Body of pancreas (tissue), 4 donors: ENCODE measurements at regions not wholly inside any gene's neighbourhood (a gene's known extent, or its start where the extent isn't known, plus 50 kb on each side); places are given as distances from the start of the nearest gene placed in this dataset.

ENCODE experiments used
- CTCF ChIP-seq, 7 experiments: fragments of 450-650 bp in 4 of 7; fragments of 200-600 bp in 3 of 7; sonication (generic) in 3 of 7; IDR thresholded peaks; one replicate each; pipeline ENCODE4 v1.5.1; 2016 to 2019; ENCODE audit warnings: antibody characterized with exemption in 7 of 7
- POLR2A ChIP-seq, 3 donors: fragments of 450-650 bp; IDR thresholded peaks; one replicate each; pipeline ENCODE4 v1.6.1; 2016; ENCODE audit warnings: antibody characterized with exemption in 3 of 3, mild to moderate bottlenecking in 2 of 3

DNA sequence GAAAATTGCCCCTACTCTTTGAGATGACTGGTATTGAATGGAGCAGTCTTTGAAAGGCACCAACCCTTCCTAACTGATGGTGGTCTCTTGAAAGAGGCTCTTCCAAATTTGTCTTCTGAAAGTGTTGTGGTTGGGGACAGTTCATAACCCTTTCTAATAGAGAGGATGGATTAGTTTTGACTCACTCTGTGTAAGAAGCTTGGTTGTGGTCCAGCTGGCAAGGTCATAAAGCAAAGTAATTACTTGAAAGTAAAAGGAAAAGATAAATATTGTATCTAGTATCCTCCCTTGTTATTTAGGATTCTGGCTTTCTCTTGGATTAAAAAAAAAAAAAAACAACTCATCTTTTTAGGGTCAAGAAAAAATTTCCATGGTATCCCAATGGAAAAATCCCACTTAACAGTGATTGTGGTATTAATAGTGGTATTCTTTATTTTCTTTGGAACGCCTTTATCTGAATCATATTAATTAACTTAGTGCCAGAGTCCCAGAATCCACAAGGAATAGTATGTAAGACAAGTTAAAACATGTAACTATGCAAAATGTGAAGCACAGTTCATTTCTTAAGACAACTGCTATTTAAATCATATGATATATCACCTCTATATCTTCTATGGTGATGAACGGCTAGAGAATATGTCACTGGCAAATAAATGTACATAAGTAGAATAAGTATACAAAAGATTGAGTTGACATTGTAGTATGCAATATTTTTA is 469.3 kb upstream of the CDIN1 start:
- TF ChIP-seq POLR2A (IDR thresholded peaks at IDR 0.05) = no peak
- no peak for TF ChIP-seq CTCF (IDR thresholded peaks at IDR 0.05)
